K562 (cell line): ENCODE measurements at regions not wholly inside any gene's neighbourhood (a gene's known extent, or its start where the extent isn't known, plus 50 kb on each side); places are given as distances from the start of the nearest gene placed in this dataset.

Source experiments
- ATAC-seq: fragments of 200-7000 bp; cut with Tn5 transposase; 3 replicates; pipeline ENCODE4 v1.9.1; 2020; ENCODE audit warnings: moderate library complexity
- BruUV-seq: library from RNA; stranded (reverse); fragments of 400-500 nt; replicated peaks from 2 replicates; lab custom pipeline; 2021; lab: Mats Ljungman, UMichigan
- CTCF ChIA-PET: fragments of 300-600 bp; formaldehyde crosslinking; extraction: SDS; loops from one replicate; lab custom pipeline; 2021; ENCODE audit warnings: low intra/inter-chr PET ratio; lab: Yijun Ruan, JAX
- POLR2A ChIA-PET: fragments of 300-600, 350-650 bp; sonication (Branson Sonifier 250); formaldehyde crosslinking; extraction: SDS; loops from one replicate; lab custom pipeline; 2021; ENCODE audit warnings: antibody characterized with exemption, inconsistent platforms; lab: Yijun Ruan, JAX
- DNase-seq, 4 experiments: peaks; one replicate each; pipeline versions ENCODE4 v3.0.0 to v3.0.0-alpha.2; 2011 to 2018; ENCODE audit warnings: low spot score in 3 of 4, mixed read lengths in 3 of 4; ENCODE audit errors: extremely low read depth in 1 of 4
- FAIRE-seq: peaks from 2 replicates; lab custom pipeline; 2011; peaks lifted over from hg19 to GRCh38; lab: Jason Lieb, UNC
- H2AFZ ChIP-seq: 2 replicates; pipeline ENCODE4 v1.6.0; 2011; ENCODE audit warnings: low read depth, low read length, control low read depth, inconsistent platforms
- H3K27ac ChIP-seq: fragments of 200-600 bp; 3 replicates; pipeline ENCODE4 v1.8.0; 2011; ENCODE audit warnings: low read depth, mild to moderate bottlenecking, control low read depth, inconsistent platforms, low read length, moderate library complexity, mixed read lengths; ENCODE audit errors: extremely low read depth
- H3K27me3 ChIP-seq, 2 experiments: fragments of 300-600 bp in 1 of 2; 2 replicates in 1 of 2; 3 replicates in 1 of 2; pipeline versions ENCODE4 v1.6.0 to v1.8.0; 2011; ENCODE audit warnings: inconsistent platforms in 2 of 2, low read length in 2 of 2, mild to moderate bottlenecking in 1 of 2, mixed read lengths in 1 of 2, moderate library complexity in 1 of 2; ENCODE audit not compliant: control insufficient read depth in 2 of 2, insufficient read depth in 2 of 2
- H3K36me3 ChIP-seq: fragments of 300-600 bp; 3 replicates; pipeline ENCODE4 v1.8.0; 2011; ENCODE audit warnings: mild to moderate bottlenecking, low read length, inconsistent platforms; ENCODE audit not compliant: control insufficient read depth, insufficient read depth
- H3K4me1 ChIP-seq, 2 experiments: fragments of 200-600 bp in 1 of 2; replicated peaks in 1 of 2; 2 replicates in 1 of 2; 3 replicates in 1 of 2; pipeline versions ENCODE4 v1.5.1 to v1.8.0; 2011; ENCODE audit warnings: inconsistent platforms in 2 of 2, low read length in 2 of 2, mild to moderate bottlenecking in 1 of 2, mixed read lengths in 1 of 2, moderate library complexity in 1 of 2; ENCODE audit not compliant: control insufficient read depth in 2 of 2, insufficient read depth in 2 of 2
- H3K4me2 ChIP-seq: 2 replicates; pipeline ENCODE4 v1.6.1; 2011; ENCODE audit warnings: low read length, control low read depth, inconsistent platforms, mixed read lengths; ENCODE audit not compliant: insufficient read depth
- H3K4me3 ChIP-seq: fragments of 200-600 bp; sonication (generic), shearing (Covaris generic); 2 replicates; pipeline ENCODE4 v1.5.1; 2016; ENCODE audit warnings: control low read depth, inconsistent platforms
- H3K79me2 ChIP-seq: fragments of 200-600 bp; 3 replicates; pipeline ENCODE4 v1.8.0; 2011; ENCODE audit warnings: low read length, inconsistent platforms; ENCODE audit not compliant: control insufficient read depth, insufficient read depth
- H3K9ac ChIP-seq, 2 experiments: 2 replicates each; pipeline versions ENCODE4 v1.6.0 to v1.6.1; 2011; ENCODE audit warnings: low read depth in 2 of 2, low read length in 2 of 2, control low read depth in 1 of 2, inconsistent platforms in 1 of 2, mild to moderate bottlenecking in 1 of 2, mixed read lengths in 1 of 2; ENCODE audit not compliant: insufficient read depth in 1 of 2
- H3K9me1 ChIP-seq: one replicate; pipeline ENCODE4 v1.6.0; 2011; ENCODE audit warnings: inconsistent platforms, mild to moderate bottlenecking, low read length, moderate library complexity; ENCODE audit not compliant: control insufficient read depth, insufficient read depth
- H3K9me3 ChIP-seq: replicated peaks from 2 replicates; pipeline ENCODE4 v1.5.1; 2011; ENCODE audit warnings: low read depth, low read length, inconsistent platforms; ENCODE audit not compliant: control insufficient read depth, insufficient read depth
- H4K20me1 ChIP-seq: replicated peaks from 2 replicates; pipeline ENCODE4 v1.6.1; 2011; ENCODE audit warnings: low read length, inconsistent platforms, mixed read lengths; ENCODE audit not compliant: control insufficient read depth, insufficient read depth
- ILK ChIP-seq: fragments of 450-650 bp; IDR thresholded peaks from 2 replicates; pipeline ENCODE4 v1.6.1; 2016; ENCODE audit warnings: missing genetic modification characterization, low read depth, mild to moderate bottlenecking, missing compliant biosample characterization, moderate library complexity, borderline replicate concordance
- SP1 ChIP-seq: sonication (generic); formaldehyde crosslinking; IDR thresholded peaks from 2 replicates; pipeline ENCODE4 v1.8.1; 2022; ENCODE audit warnings: mild to moderate bottlenecking, missing genetic modification reagents
- TCF3 ChIP-seq: sonication (generic); formaldehyde crosslinking; IDR thresholded peaks from 2 replicates; pipeline ENCODE4 v1.4.0; 2020; ENCODE audit warnings: mild to moderate bottlenecking, missing genetic modification reagents
- TRIM28 ChIP-seq: fragments of 450-650 bp; IDR thresholded peaks from 2 replicates; pipeline ENCODE4 v1.6.1; 2017
- ZNF253 ChIP-seq: fragments of 250-450 bp; sonication (Bioruptor Pico); conservative IDR thresholded peaks from 2 replicates; pipeline ENCODE4 v1.6.1; 2021; ENCODE audit warnings: mild to moderate bottlenecking
- ZNF449 ChIP-seq: fragments of 250-450 bp; sonication (Bioruptor Pico); IDR thresholded peaks from 2 replicates; pipeline ENCODE4 v1.8.0; 2022; ENCODE audit warnings: moderate library complexity, mild to moderate bottlenecking, inconsistent platforms
- ZNF589 ChIP-seq: fragments of 200-800 bp; sonication (Bioruptor generic); IDR thresholded peaks from 2 replicates; pipeline ENCODE4 v1.6.1; 2016; ENCODE audit warnings: low read depth, missing genetic modification characterization, missing compliant biosample characterization
- WGBS: fragments of 100-300 bp; shearing (Covaris generic); methylation state at CpG from one replicate; pipeline ENCODE4 v1.1.6; 2016; ENCODE audit warnings: low coverage, mixed read lengths; ENCODE audit not compliant: insufficient coverage; ENCODE audit errors: missing lambda C conversion rate; 5-methylcytosine and 5-hydroxymethylcytosine counted together
- in situ Hi-C: fragments of 300-500 bp; cut with MboI; formaldehyde crosslinking; loops from 4 replicates; pipeline ENCODE4 v1.15.0; 2018; ENCODE audit warnings: inconsistent platforms, mixed read lengths
- intact Hi-C: fragments of 100-400 bp; cut with micrococcal nuclease; formaldehyde crosslinking; loops from 2 replicates; pipeline ENCODE4 v1.14.2; 2022

- TF ChIP-seq ZNF449 (CRISPR knock-in tag), result no peak
- no peak for TF ChIP-seq TRIM28
- no peak for TF ChIP-seq SP1 (CRISPR knock-in tag)
- TF ChIP-seq ZNF589 (CRISPR knock-in tag), result no peak
Measured at GRCh38 chr10:94093286-94093905, 99.7 kb downstream of the PLCE1 start (continued).

GRCh38 chr10:94094540-94094939 is 100.8 kb downstream of the PLCE1 start:
- 2% methylated on average over 5 of the region's 5 CpGs for WGBS
- no TSS peak for BruUV-seq
- Histone ChIP-seq H3K9me3 (no peaks in the 10 kb centered on the region), H3K4me3 (no peak overlapping the region), H4K20me1 (no peaks in the 10 kb centered on the region), H3K27me3 (peaks cover 0 to 5% of the 10 kb centered on the region in 2 experiments; a peak in 1 of 5 replicates), H3K9ac (no peak overlapping the region), H3K36me3 (no peaks in the 10 kb centered on the region), H3K4me2 (no peak overlapping the region), H3K9me1 (no peaks in the 10 kb centered on the region), H3K79me2 (no peaks in the 10 kb centered on the region), H3K4me1 (no peaks in the 10 kb centered on the region), H2AFZ (no peak overlapping the region), H3K27ac (no peak overlapping the region)
- TF ChIP-seq ILK, result no peak
- no peak for TF ChIP-seq ZNF253 (CRISPR knock-in tag)
- no peak for TF ChIP-seq TCF3
- intact Hi-C loops (no loop called here), in situ Hi-C loops (no loop called here)
- POLR2A ChIA-PET, result interaction anchor here (0.7 kb wide), 1 partner anchor 418 kb away, joined by 3 read pairs; no protein-coding TSS in a partner anchor
- ATAC-seq (no peak), DNase-seq (no peak), FAIRE-seq (no peak)
- CTCF ChIA-PET, result no interaction called here
